ENCODE measurements at regions not wholly inside any gene's neighbourhood (a gene's known extent, or its start where the extent isn't known, plus 50 kb on each side); places are given as distances from the start of the nearest gene placed in this dataset.

GRCh38 chr17:30605523-30605922 is 128.3 kb downstream of the GOSR1 start:
- TF ChIP-seq EZH2phosphoT487 (IDR thresholded peaks at IDR 0.05; ENCODE audit: borderline replicate concordance) (no peak), CTCF (conservative IDR thresholded peaks at IDR 0.05; ENCODE audit: low read length) (no peak)

Data from Loucy (cell line).